ENCODE measurements at regions not wholly inside any gene's neighbourhood (a gene's known extent, or its start where the extent isn't known, plus 50 kb on each side); places are given as distances from the start of the nearest gene placed in this dataset.

DNA sequence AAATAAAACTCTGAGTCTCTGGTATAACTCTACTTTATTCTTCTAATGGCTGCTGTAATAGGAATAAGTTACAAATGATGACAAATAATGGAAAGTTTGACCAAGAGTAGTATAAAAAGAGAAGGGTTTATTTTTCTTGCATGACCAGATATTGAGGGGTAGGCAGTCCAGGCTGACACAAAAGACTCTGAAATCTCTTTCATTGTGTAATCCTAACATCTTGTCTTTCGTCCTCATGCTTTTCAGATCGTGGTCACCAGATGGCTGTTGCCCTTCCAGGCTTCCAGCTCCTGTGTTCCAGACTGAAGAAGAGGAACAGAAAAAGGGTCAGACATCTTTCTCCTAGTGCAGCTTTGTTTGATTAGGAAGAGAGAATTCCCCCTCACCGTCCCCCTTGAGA is 176.9 kb upstream of the GK2 start:
- Histone ChIP-seq H3K4me1 (ENCODE audit: control insufficient read depth in 1 of 2, insufficient read depth in 2 of 2, low read depth in 1 of 2, low read length in 1 of 2) (no peaks in the 10 kb centered on the region), H3F3A (replicated peaks; ENCODE audit: insufficient read depth) (no peaks in the 10 kb centered on the region), H3K9ac (no peak overlapping the region), H3K36me3 (replicated peaks in 1 of 2; ENCODE audit: control insufficient read depth in 1 of 2, insufficient read depth in 2 of 2, low read length in 1 of 2) (no peaks in the 10 kb centered on the region), H2AFZ (ENCODE audit: low read depth) (no peak overlapping the region), H3K9me2 (no peaks in the 10 kb centered on the region), H3K27ac (ENCODE audit: low read depth in 2 of 2, low read length in 1 of 2) (no peak overlapping the region), H3K4me2 (no peak overlapping the region), H3K79me2 (ENCODE audit: insufficient read depth) (no peaks in the 10 kb centered on the region), H3K9me3 (no peaks in the 10 kb centered on the region), H3K4me3 (ENCODE audit: low read depth in 2 of 2, low read length in 1 of 2) (no peak overlapping the region), H3K27me3 (ENCODE audit: insufficient read depth) (no peaks in the 10 kb centered on the region), H4K20me1 (ENCODE audit: insufficient read depth) (no peaks in the 10 kb centered on the region)
- WGBS (ENCODE audit: low lambda C conversion rate) = 28% methylated on average over 3 of the region's 3 CpGs
- DNase-seq = no peak
- ChIA-PET CTCF (no interaction called here), POLR2A (no interaction called here)
- TF ChIP-seq POLR2AphosphoS5 (IDR thresholded peaks at IDR 0.05; ENCODE audit: low read depth, low read length) (no peak), MXI1 (IDR thresholded peaks at IDR 0.05; ENCODE audit: low read depth, low read length) (no peak), TEAD4 (IDR thresholded peaks at IDR 0.05; ENCODE audit: borderline replicate concordance, insufficient read depth) (no peak)
- TF ChIP-seq, protein P1, sequence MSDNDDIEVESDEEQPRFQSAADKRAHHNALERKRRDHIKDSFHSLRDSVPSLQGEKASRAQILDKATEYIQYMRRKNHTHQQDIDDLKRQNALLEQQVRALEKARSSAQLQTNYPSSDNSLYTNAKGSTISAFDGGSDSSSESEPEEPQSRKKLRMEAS (IDR thresholded peaks at IDR 0.05; ENCODE audit: low read depth) = no peak
- TF ChIP-seq, protein P2, sequence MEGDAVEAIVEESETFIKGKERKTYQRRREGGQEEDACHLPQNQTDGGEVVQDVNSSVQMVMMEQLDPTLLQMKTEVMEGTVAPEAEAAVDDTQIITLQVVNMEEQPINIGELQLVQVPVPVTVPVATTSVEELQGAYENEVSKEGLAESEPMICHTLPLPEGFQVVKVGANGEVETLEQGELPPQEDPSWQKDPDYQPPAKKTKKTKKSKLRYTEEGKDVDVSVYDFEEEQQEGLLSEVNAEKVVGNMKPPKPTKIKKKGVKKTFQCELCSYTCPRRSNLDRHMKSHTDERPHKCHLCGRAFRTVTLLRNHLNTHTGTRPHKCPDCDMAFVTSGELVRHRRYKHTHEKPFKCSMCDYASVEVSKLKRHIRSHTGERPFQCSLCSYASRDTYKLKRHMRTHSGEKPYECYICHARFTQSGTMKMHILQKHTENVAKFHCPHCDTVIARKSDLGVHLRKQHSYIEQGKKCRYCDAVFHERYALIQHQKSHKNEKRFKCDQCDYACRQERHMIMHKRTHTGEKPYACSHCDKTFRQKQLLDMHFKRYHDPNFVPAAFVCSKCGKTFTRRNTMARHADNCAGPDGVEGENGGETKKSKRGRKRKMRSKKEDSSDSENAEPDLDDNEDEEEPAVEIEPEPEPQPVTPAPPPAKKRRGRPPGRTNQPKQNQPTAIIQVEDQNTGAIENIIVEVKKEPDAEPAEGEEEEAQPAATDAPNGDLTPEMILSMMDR (IDR thresholded peaks at IDR 0.05) = no peak

DNA sequence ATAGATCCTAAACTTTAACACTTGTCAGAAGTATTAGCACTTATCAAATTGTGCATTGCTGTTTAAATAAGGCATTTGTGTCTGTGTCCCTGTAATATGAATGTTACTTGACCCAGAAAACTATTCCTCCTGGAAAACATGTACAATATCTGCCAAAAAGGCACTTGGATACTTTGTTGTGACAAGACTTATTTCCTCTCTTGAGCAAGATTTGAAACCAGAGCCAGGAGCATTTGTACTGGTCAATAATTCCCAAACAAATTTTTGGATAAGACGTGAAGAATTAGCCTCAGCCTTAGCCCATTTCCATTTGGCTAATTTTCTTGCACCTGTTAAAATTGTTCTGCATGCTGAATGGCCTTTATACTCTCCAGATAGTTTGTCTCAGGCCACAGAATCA is 176.3 kb upstream of the GK2 start:
- H3K36me3 ChIP-seq (replicated peaks in 1 of 2; ENCODE audit: control insufficient read depth in 1 of 2, insufficient read depth in 2 of 2, low read length in 1 of 2) = no peaks in the 10 kb centered on the region
- H3K79me2 ChIP-seq (ENCODE audit: insufficient read depth) = no peaks in the 10 kb centered on the region
- no peak overlapping the region for H2AFZ ChIP-seq (ENCODE audit: low read depth)
- DNase-seq = no peak
- POLR2A ChIA-PET = no interaction called here
- WGBS (ENCODE audit: low lambda C conversion rate) = 44% methylated on average over 1 of the region's 1 CpG
- H3K27me3 ChIP-seq (ENCODE audit: insufficient read depth) = no peaks in the 10 kb centered on the region
- H3K4me1 ChIP-seq (ENCODE audit: control insufficient read depth in 1 of 2, insufficient read depth in 2 of 2, low read depth in 1 of 2, low read length in 1 of 2) = no peaks in the 10 kb centered on the region
- no peak overlapping the region for H3K9ac ChIP-seq
- H3K9me2 ChIP-seq = no peaks in the 10 kb centered on the region
- TF ChIP-seq, protein P3, sequence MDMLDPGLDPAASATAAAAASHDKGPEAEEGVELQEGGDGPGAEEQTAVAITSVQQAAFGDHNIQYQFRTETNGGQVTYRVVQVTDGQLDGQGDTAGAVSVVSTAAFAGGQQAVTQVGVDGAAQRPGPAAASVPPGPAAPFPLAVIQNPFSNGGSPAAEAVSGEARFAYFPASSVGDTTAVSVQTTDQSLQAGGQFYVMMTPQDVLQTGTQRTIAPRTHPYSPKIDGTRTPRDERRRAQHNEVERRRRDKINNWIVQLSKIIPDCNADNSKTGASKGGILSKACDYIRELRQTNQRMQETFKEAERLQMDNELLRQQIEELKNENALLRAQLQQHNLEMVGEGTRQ (IDR thresholded peaks at IDR 0.05; ENCODE audit: borderline replicate concordance, low read depth, low read length) = no peak
- TF ChIP-seq MEF2A (IDR thresholded peaks at IDR 0.05; ENCODE audit: borderline replicate concordance, low read depth) (no peak), RCOR1 (IDR thresholded peaks at IDR 0.05; ENCODE audit: low read length) (no peak), RAD21 (IDR thresholded peaks at IDR 0.05; ENCODE audit: low read length) (no peak), POLR2AphosphoS5 (IDR thresholded peaks at IDR 0.05; ENCODE audit: low read depth, low read length) (no peak), NFIC (IDR thresholded peaks at IDR 0.05; ENCODE audit: borderline replicate concordance) (no peak), TEAD4 (IDR thresholded peaks at IDR 0.05; ENCODE audit: borderline replicate concordance, insufficient read depth) (no peak), EP300 (IDR thresholded peaks at IDR 0.05; ENCODE audit: borderline replicate concordance in 1 of 2, low read depth in 1 of 2, low read length in 1 of 2) (no peak), MXI1 (IDR thresholded peaks at IDR 0.05; ENCODE audit: low read depth, low read length) (no peak), FOXM1 (IDR thresholded peaks at IDR 0.05; ENCODE audit: low read depth) (no peak)
- TF ChIP-seq, protein P4, sequence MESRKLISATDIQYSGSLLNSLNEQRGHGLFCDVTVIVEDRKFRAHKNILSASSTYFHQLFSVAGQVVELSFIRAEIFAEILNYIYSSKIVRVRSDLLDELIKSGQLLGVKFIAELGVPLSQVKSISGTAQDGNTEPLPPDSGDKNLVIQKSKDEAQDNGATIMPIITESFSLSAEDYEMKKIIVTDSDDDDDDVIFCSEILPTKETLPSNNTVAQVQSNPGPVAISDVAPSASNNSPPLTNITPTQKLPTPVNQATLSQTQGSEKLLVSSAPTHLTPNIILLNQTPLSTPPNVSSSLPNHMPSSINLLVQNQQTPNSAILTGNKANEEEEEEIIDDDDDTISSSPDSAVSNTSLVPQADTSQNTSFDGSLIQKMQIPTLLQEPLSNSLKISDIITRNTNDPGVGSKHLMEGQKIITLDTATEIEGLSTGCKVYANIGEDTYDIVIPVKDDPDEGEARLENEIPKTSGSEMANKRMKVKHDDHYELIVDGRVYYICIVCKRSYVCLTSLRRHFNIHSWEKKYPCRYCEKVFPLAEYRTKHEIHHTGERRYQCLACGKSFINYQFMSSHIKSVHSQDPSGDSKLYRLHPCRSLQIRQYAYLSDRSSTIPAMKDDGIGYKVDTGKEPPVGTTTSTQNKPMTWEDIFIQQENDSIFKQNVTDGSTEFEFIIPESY (IDR thresholded peaks at IDR 0.05; ENCODE audit: borderline replicate concordance, low read depth) = no peak
- H3F3A ChIP-seq (replicated peaks; ENCODE audit: insufficient read depth) = no peaks in the 10 kb centered on the region
- H4K20me1 ChIP-seq (ENCODE audit: insufficient read depth) = no peaks in the 10 kb centered on the region
- no peak overlapping the region for H3K27ac ChIP-seq (ENCODE audit: low read depth in 2 of 2, low read length in 1 of 2)
- no peak overlapping the region for H3K4me3 ChIP-seq (ENCODE audit: low read depth in 2 of 2, low read length in 1 of 2)
- H3K4me2 ChIP-seq = no peak overlapping the region
- CTCF ChIA-PET = interaction anchor here (0.6 kb wide), 1 partner anchor 388 kb away, joined by 3 read pairs; no protein-coding TSS in a partner anchor
- H3K9me3 ChIP-seq = no peaks in the 10 kb centered on the region

Measured in SK-N-SH (cell line).